Skin of body (tissue), 1 donor: ENCODE measurements at regions not wholly inside any gene's neighbourhood (a gene's known extent, or its start where the extent isn't known, plus 50 kb on each side); places are given as distances from the start of the nearest gene placed in this dataset.
A peak's percentile ranks its signal among the peaks of the same experiment; 100 is the strongest.
"Not testable (repeated sequence)": the region's sequence is repeated elsewhere in the genome, so short reads cannot be mapped to it uniquely, and the experiment has no call there.

ENCODE experiments used
- DNase-seq: peaks from one replicate; lab custom pipeline; 2025; lab: John Stamatoyannopoulos, UW

DNA sequence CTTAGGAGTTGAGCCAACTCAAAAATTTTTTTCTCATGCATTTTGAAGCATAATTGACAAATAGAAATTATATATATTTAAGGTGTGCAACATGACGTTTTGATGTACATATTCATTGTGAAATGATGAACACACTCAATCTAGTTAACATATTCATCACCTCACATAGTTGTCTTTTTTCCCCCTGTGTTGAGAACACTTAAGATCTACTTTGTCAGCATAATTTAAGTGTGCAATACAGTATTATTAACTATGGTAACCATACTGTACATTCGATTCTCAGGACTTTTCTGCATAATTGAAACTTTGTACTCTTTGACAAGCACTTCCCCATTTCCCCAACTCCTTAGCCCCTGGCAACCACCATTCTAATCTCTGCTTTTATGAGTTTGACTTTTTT is 192.2 kb upstream of the ZKSCAN2 start:
- no peak for DNase-seq

DNA sequence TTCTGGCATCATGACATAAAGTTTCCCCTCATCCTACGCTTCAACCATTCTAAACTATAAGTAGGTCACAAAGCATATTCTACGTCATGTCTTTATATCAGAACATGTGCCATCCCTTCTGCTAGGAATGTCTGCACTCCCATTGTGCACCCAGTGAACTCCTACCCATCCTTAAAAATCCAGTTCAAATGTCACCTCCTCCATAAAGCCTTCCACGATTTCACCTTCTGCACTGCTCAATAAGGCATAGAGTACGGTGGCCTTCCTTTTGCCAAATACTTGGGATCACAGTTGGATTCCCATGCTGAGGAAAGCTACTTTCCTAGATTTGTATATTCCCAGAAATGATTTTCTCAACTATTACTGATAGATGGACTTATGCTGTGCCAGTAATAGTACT is 186.3 kb upstream of the ZKSCAN2 start:
- DNase-seq, result no peak

DNA sequence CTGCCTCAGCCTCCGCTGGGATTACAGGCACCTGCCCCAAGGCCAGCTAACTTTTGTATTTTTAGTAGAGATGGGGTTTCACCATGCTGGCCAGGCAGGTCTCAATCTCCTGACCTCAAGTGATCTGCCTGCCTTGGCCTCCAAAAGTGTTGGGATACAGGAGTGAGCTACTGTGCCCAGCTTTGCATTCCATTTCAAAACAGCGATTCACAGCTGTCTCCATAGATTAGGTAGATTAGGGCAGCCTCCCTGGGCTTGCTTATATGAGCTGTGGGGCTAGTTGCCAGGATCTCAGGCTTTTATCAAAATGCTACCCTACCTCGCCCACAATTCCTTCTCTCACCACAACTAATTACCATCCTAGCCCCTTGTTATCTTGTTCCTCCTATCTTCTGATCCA is 176.4 kb upstream of the ZKSCAN2 start:
- DNase-seq, result no peak

DNA sequence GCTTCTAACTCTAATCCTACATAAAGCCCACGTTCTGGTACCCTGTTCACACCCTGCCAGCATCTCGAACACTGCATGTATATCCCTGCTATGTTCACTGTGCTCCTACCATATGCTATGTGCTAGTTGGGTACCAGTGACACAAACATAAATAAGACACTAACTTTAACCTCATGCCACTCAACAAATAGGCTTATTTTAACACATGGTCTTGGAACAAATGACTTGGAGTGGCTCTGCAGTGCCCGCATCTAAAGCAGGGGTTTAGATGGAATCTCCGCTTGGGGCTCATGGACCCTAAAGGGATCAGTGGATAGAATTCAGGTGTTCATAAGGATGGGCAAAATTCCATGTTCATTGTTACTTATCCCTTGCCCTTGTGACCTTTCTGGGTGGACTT is 175.7 kb upstream of the ZKSCAN2 start:
- no peak for DNase-seq

DNA sequence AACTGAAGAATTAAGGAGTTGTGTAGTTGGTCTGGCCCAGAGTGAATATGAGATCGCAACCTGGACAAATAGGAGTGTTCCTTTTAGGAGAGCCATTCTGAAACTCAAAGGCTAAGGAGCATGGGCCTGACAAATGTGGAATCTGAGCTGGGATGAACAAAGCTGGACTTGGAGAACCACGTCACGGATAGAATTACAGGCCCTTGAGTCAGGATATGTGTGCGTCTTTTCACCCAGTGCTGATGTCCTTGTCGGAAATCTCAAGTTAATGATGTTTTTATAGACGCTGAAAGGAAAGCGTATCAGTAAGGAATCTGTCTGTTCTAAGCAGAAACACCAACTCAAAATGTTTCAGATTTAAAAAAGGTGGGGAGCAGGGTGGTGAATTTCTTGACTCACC is 173.8 kb upstream of the ZKSCAN2 start:
- no peak for DNase-seq

DNA sequence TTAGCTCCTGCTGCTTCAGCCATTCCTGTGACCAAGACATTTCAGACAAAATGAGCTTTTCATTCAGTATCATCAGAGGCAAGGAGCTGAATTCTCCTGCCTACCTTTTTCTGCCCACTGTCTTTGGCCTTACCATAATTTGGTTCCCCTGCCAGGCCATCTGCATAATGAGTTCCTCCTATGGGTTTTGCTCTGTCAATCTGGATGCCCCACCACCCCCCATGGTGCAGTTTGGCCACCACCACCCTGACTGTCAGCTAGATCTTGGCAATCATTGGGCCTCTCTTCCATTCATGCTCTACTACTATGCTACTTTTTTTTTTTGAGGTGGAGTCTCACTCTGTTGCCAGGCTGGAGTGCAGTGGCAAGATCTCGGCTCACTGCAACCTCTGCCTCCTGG is 169.2 kb upstream of the ZKSCAN2 start:
- no peak for DNase-seq

DNA sequence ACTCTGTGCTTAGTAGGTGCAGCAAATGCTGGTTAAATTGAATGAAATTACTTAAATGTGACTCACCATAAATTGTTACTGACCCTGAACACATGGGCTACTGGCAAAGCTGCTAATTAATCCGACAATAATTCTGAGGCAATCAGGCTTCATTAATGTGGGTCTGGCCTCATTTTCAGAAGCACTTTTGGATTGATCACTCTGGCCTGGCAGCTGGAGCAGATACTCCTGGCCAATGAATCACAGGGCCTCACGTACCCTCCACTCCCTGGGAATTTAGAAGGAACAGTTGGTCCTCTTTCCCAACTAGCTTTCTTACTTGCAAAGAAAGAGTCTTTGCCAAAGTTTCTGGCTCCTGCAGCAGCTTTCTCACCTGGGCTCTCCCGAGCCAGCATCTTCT is 162.0 kb upstream of the ZKSCAN2 start:
- no peak for DNase-seq

DNA sequence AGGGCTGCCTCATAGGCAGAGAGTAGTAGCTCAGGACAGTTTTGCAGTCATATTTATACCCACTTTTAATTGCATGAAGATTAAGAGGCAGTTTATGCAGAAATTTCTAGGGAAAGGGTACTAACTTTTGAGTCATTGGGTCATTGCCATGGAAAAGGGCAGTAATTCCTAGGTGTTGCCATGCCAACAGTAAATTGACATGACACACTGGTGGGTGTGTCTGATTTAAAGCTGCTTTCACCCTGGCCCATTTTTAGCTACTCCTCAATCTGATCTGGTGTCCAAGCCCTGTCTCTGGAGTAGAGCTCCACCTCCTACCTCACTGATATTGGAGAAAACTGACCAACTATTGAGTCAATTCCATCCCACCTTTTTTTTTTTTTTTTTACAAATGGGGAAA is 161.5 kb upstream of the ZKSCAN2 start:
- DNase-seq, result no peak

DNA sequence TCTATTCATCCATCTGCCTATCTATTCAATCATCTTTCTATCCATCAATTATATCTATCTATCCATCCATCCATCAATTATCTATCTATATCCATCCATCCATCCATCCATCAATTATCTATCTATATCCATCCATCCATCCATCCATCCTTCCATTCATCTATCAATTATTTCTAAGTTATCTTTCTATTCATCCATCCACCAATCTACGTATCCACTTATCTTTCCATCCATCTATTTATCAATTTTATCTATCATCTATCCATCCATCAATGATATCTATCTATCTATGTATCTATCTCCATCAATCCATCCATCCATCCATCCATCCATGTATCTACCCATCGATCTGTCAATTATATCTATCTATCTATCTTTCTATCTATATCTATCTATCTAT is 158.4 kb upstream of the ZKSCAN2 start:
- DNase-seq, result no peak

DNA sequence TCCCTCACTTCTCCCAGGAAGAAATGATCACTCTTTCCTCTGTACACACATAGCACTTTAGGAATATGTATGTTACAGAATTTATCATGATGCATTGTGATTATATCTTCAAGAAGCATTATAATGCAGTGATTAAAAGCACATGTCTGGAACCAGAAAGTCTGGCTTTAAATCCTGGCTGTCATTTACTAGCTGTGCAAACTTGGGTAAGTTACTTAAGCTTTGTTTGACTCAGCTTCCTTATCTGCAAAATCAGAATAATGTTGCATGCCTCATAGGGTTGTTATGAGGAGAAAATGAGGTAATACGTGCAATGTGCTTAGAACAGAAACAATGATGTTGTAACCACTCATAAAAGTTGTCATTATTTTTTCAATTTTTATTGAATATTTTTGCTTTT is 156.3 kb upstream of the ZKSCAN2 start:
- peak; percentile 16 for DNase-seq

DNA sequence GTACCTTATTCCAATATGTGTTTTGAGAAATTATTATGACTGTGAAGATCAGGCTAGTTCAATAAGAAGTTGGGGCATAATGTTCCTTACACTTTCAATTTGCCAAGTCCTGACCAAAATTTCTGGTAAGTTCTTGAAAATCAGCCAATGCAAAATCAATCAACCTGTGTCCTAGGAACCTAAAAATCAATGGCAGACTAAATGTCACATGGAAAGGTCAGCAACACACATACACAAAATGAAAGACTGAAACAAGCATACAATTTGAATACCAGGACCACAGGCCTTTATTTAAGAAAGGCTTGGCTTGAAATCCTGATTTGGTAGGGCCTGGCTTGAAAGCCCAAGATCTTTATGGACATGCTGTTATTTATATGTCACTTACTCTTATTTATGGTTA is 155.5 kb upstream of the ZKSCAN2 start:
- no peak for DNase-seq

DNA sequence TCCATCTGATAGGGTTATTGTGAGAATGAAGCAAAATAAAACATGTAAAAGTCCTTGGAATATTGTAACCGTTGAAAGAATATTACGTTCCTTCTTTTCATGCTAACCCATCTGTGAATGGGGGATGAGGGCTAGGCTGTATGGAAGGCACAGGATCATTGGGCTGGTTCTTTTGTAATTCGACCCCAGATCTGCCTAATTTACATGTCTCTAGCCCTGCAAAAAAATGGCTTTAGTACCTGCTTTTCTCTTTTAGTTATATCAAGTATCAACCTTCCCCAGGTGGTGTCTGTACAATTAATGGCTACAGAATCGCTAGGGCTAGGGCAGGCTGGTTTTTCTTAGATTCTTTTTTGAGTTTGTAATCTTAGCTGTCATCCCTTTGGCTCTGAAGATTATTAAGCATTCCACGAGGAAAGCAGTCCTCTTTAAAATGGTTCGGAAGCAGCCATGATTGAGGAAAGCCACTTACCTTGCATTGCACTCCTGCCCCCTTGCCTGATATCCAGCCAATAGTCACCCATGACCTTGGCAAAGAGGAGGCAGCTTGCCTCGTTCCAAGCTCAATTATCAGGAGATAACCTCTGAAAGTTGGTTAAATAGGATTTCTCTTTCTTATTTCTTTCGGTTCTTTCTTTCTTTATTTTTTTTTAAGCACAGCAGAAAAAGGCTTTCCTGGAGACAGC is 153.9 kb upstream of the ZKSCAN2 start:
- no peak for DNase-seq

DNA sequence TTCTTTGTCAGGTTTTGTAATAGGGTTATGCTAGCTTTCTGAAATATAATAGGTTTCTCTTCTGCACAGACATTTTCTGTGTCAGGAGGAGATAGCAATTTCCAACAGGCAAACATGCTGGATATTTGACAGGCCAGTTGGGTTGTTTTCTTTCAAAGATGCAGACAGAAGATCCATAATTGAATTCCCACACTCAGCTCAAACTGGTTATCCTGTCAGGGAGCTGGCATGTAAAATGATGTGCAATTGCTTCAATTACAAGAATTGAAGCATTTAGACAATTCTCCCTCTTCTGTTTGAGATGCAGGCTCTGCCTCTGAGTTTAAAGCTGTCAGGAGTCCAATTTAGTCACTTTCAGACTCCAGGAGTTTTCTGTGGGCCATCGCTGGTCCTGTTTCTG is 146.2 kb upstream of the ZKSCAN2 start:
- DNase-seq, result no peak

DNA sequence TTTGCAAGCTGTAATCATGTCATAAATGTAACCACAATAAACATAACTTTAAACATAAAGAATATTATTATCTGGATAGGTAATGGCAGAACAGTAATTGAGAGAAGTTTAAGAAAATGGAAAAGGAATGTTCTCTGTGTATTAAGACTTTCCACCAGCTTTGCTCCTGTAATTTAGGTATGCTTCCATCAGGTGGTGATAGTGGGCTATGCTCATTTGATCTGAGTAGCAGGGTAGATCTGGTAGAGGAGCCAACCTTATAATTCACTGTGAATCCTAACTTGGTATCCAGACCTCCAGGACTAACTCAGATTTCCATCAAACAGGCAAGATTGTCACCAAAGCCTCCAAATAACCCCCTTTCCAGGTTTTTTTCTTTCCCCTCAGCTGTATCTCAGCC is 137.9 kb upstream of the ZKSCAN2 start:
- no peak for DNase-seq

DNA sequence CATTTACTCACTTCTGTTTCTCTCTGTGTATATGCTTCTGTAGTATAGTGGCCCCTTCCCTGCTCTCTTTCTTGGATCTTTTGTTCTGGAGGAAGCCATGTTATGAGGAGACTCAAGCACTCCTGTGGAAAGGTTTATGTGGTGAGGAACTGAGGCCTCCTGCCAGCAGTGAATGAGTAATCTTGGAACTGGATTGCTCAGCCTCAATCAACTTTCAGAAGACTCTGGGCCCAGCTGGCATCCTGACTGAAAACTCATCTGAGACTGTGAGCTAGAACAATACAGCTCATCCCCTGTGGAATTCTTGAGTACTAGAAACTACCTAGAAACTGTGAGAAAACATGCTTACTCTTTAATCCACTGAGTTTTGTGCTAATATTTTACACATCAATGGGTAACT is 133.1 kb upstream of the ZKSCAN2 start:
- no peak for DNase-seq

DNA sequence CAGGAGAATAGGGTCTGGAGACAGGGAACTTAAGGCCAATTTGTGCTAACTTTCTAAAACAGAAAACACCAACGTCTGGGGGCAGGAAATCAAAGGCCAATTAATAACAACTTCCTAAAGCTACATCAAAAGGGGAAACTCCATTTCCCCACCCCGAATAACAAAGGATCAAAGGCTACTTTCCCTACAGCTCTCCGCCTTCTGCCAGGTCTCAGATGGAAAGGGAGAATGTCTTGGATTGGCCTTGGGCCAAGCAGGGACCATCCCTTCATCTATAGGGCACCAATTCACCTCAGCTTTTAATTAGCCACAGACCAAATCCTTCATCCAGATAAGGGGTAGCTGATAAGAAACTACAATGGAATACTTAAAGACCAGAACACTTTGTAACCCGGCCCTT is 116.9 kb upstream of the ZKSCAN2 start:
- DNase-seq, result no peak

DNA sequence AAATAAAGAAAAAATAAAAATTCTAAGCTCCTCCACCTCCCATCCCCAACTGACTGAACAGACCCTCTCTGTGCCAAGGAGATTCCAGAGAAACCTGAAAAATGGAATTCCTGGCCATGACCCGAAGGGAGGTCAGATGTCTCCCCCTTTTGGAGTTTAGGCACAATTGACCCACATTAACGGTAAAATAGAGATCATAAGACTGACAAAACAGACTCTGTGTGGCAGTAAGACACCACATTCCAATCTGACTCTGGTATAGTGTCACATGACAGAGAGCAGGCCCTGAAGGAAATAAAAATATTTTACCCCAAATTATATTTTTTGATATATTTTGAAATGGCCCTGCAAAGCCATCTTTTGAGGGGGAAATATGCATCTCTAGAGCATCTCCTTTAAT is 115.1 kb upstream of the ZKSCAN2 start:
- DNase-seq, result no peak

DNA sequence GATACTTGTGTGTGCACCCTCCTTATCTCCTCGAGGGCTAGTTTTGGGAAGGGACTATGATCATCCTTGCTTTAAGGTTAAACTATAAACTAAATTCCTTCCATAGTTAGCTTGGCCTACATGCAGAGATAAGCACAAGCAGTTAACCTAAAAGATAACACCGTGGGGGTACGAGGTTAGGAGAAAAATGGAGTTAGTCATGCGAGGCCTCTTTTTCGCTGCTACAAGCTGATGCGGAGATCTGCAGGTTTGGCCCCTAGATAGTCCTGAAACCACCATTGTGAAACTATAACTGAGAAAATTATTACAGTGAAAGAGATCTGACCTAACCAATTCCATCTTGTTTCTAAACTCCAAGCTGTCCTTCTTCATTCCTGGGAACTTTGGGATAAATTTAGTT is 113.7 kb upstream of the ZKSCAN2 start:
- no peak for DNase-seq

DNA sequence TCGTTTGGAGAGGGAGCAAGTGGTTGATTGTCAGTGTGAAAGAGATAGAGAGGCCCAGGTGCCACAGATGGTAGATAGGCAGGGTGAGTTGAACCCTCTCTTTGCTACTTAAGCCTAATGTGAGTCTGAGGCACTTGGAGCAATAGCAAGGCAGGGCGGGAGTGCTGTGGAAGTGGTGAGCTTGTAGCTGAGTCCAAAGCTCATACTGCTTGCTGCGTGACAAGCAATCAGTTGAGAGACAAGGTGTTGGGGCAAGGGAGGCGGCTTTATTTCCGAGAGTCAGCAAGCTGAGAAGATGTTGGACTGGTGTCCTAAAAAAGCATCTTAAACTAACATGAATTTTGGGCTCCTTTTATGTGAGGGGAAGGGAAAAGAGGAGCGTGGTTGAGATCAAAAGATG is 112.9 kb upstream of the ZKSCAN2 start:
- no peak for DNase-seq

DNA sequence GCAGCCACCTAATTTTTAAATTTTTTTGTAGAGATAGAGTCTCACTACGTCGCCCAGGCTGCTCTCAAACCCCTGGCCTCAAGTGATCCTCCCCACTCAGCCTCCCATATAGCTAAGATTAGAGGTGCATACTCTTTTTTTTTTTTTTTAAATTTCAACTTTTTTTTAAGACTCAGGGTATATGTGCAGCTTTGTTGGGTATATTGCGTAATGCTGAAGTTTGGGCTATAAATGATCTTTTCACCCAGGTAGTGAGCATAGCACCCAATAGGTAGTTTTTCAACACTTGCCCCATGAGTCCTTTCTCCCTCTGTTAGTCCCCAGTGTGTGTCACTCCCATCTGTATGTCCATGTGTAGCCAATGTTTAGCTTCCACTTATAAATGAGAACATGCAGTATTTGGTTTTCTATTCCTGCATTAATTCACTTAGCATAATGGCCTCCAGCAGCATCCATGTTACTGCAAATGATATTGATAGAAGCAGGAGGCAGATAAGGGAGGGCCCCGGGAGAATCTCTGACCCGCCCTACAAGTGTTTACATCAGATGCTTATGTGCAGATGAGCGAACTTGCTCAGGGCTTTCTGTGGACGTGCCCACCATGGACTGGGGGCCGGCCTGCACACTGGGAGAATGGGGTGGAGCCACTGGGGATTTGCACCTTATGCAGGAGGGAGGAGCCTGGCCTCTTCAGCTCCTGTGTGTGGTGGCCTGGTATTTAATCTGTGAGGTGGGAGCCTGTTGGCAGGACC is 110.3 kb upstream of the ZKSCAN2 start:
- DNase-seq, result no peak

DNA sequence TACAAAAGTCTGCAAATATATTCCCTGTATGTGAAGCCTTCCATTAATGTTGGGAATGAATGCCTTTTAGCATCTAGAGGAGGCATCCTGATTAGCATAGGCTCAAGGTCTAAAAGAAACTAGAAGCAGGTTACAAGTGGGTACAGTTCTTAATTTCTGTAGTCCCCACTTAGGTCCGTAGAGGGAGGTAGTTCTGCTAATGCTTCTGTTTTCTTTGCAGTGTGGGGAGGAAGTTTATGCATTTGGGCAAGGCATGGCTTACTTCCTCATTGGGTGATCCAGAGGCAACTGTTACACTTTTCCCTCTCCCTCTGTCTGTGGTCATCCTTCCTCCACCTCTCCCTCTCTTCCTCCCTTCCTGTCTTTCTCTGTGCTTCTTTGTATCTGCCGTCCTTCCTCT is 108.4 kb upstream of the ZKSCAN2 start:
- no peak for DNase-seq

DNA sequence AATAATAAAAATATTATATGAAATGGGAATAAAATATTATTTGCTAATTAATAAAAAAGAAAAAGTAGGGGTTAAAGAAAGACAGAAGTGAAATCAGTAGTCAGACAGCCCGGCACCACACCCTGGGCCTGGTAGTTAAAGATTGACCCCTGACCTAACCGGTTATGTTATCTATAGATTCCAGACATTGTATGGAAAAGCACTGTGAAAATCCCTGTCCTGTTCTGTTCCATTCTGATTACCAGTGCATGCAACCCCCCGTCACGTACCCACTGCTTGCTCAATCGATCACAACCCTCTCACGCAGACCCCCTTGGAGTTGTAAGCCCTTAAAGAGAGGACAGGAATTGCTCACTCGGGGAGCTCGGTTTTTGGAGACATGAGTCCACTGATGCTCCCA is 101.9 kb upstream of the ZKSCAN2 start:
- DNase-seq, result not testable (repeated sequence)

DNA sequence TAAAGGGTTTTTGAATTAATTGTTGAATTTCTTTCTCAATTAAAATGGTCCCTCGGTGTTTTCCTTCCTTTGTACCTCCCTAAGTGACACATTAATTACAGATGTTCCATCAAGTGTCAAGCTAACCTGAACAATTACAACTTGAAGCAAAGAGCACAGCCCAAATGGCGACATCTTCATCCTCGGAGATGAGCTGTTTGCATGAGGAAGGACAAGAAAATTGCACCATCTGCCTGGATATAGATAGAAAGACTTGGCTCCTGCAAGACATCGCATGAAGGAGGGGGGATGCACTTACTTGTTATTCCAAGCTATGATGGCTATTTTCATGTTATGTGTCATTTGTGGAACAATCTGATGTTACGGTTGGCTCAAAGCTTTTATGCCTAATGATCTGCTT is 86.4 kb upstream of the ZKSCAN2 start:
- DNase-seq, result no peak

DNA sequence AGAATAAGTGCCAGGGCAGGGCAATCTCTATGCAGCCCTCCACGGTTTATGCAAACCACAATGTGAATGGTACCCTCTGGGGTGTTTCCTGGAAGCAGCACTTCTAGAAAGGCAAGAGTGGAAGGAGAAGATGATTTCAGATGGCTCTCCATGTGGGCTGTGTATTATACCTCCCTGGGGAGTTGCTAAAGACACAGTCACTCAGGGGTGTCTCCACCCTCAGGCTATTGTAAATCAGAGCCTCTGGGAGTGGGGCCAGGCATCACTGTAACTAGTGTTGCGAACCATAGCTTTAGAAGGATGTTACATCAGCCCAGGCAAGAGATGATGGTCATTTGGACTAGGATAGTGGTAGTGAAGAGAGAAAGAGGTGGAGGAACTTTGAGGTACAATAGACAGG is 83.3 kb upstream of the ZKSCAN2 start:
- no peak for DNase-seq
